OCI-M1 (cell line): ENCODE measurements at regions not wholly inside any gene's neighbourhood (a gene's known extent, or its start where the extent isn't known, plus 50 kb on each side); places are given as distances from the start of the nearest gene placed in this dataset.
"Not testable (repeated sequence)": the region's sequence is repeated elsewhere in the genome, so short reads cannot be mapped to it uniquely, and the experiment has no call there.

Source experiments
- DNase-seq: peaks from one replicate; lab custom pipeline; 2025; lab: John Stamatoyannopoulos, UW

DNA sequence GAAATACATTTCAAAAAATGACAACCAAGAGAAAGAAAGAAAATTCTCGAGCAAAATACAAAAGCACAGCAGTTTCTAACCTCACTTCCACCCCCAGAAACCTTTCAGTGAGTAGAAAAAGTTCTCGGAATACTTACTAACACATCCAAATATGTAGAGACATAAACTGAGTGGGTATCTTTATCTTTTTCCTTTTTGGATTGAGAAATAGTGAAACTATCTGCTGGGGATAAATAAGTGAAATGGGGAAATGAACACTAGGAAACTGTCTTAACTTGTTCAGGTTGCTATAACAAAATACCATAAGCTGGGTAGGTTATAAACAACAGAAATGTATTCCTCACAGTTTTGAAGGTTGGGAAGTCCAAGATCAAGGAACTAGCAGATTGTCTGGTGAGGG, 72.0 kb downstream of the VCAM1 start:
- DNase-seq = no peak

DNA sequence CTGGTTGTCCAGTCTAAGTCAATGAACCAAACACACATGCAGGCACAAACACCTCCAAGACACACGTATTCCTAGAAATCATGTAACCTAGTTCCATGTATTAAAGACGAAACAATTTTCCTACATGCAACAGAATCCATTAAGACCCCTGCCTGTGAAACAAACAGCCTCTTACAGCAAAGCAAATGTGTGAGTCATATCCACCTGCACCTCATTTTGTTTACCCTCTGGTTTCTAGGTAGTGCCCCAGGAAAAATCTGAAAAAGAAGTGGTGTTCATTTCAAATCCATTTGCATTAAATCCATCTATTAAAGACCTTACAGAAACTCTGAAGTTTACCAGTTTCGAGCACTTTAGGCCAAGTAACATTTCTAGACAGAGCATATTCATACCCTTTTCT, 74.1 kb downstream of the VCAM1 start:
- DNase-seq = no peak

- DNase-seq = no peak
Observed at GRCh38 chr1:100794748-100795645, 75.5 kb downstream of the VCAM1 start.

- no peak for DNase-seq
Observed at GRCh38 chr1:100795646-100795985, 76.1 kb downstream of the VCAM1 start.

DNA sequence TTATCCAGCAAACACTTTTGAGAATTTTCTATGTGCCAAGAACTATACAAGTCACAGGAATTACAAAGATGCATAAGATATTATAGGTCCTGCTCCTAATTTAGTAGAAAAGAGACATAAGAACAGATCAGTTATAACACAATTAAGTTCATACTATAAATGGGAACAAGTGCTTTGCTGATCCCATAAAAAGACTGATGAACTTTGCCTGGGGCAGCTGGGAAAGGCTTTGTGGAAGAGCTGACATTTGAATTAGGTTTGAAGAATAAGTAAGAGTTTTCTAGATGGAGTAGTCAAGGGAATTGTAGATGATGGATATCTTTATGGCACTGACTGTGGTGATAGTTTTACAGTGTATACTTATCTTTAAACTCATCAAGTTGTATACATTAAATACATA, 76.5 kb downstream of the VCAM1 start:
- DNase-seq = no peak

- DNase-seq = no peak
Observed at GRCh38 chr1:100799548-100799947, 80.0 kb downstream of the VCAM1 start.

DNA sequence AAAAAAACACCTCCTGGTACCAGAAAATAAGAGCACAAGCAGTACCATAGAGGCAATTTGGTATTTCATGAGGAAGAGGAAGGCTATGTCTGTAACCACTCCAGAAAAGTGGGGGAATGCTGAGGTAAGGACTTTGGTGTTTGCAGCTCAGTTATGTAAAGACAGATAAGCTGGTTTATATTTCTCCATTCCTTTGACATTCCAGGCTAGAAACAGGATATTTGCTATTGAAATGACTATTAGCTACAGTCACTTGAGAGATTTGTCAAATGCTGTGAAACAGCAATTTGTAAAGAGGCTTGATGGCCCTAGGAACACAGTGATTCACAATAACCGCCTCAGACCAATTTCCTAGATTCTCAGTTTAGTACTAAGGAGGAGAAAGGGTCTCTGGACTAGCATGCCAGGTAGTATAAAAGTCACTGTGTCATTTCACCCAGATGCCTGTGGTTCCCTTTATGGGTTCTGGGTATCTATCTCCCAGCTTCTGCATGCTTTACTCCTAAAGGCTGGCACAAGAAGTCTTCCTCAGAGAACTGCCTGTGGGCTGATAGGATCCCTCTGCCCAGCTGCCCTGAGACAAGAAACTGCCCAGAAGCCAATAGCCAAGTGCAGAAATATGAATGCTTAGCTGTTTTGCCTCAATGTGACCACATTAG, 80.5 kb downstream of the VCAM1 start:
- DNase-seq = no peak

- not testable (repeated sequence) for DNase-seq
Observed at GRCh38 chr1:100801256-100801655, 81.7 kb downstream of the VCAM1 start.

DNA sequence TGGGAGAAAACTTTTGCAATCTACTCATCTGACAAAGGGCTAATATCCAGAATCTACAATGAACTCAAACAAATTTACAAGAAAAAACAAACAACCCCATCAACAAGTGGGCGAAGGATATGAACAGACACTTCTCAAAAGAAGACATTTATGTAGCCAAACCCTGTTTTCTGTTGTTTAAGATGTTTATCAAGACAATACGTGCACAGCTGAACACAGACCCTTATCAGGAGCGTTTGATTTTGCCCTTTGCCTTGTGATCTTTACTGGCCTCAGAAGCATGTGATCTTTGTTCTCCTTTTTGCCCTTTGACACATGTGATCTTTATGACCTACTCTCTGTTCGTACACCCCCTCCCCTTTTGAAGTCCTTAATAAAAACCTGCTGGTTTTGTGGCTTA, 83.7 kb downstream of the VCAM1 start:
- DNase-seq = peak; percentile 55

DNA sequence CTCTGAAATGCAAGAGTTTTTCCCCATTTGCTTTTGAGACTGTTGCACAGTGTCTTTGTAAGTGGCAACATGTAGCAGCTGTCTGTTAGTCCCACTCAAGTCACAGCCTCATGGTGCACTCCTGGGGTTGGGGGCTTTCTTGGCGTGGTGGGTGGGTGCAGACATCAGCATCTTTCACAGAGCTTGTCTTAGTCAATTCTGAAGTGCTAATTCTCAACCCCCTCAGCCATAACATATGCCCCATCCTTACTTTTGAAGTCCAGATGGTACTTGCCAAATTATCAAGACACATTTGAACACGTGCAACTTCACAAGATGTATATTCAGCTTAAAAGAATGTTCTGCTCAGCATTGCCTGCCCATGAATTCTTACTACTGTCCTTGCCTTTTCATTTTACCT, 87.1 kb downstream of the VCAM1 start:
- DNase-seq = no peak

DNA sequence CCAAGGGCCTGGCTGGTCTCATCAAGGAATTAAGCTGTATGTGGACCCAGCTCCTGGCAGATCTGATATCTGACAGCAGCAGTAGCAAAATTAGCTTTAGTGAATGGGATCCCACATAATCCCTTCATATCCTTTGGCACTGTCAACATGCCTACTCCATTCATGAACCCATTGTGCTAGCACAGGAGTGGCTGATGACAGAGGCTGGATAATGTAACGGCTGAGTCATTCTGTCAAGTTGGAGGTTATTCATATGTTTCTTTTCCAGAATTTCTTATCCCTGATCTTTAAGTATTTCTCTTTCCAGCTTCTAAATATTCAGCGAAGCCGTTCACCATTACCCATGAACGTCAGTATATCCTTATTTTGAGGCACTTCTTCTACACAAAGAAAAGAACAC, 84.3 kb downstream of the EXTL2 start:
- no peak for DNase-seq

DNA sequence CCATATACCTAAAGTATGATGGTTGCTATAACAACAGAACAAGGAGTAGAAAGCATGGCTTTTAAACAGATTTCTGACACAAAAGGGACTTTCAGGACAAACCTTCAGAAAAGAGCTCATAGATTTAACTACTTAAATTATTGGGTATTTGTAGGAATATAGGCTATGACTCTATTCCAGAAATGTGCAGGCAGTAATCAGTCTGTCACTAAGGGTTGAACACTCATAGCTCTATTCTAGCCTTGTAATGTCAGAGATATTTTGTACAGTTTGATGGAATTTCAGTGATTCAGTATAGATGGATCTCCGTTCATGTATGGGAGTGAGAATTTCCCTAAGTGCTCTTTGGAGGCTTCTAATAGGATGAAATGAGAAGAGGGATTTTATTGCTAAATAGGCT, 82.8 kb downstream of the EXTL2 start:
- no peak for DNase-seq

- peak; percentile 88 for DNase-seq
Observed at GRCh38 chr1:100814938-100815337, 79.7 kb downstream of the EXTL2 start.

DNA sequence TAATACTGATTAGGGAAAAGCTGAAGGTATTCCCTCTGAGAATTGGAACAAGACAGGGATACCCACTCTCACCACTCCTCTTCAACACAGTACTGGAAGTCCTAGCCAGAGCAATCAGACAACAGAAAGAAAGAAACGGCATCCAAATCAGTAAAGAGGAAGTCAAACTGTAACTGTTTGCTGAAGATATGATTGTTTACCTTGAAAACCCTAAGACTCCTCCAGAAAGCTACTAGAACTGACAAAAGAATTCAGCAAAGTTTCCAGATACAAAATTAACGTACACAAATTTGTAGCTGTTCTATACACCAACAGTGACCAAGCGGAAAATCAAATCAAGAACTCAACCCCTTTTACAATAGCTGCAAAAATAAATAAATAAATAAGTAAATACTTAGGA, 78.6 kb downstream of the EXTL2 start:
- peak; percentile 88 for DNase-seq

DNA sequence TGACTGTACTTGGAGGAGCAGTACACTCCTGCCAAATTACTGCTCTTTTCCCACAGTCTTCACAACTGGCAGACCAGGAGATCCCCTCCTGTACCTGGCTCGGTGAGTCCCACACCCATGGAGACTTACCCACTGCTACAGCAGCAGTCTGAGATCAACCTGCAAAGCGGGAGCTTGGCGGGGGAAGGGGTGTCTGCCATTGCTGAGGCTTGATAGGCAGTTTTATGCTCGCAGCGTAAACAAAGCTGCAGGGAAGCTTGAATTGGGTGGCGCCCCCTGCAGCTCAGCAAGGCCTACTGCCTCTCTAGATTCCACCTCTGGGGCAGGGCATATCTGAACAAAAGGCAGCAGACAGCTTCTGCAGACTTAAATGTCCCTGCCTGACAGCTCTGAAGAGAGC, 74.4 kb downstream of the EXTL2 start:
- peak; percentile 24 for DNase-seq

DNA sequence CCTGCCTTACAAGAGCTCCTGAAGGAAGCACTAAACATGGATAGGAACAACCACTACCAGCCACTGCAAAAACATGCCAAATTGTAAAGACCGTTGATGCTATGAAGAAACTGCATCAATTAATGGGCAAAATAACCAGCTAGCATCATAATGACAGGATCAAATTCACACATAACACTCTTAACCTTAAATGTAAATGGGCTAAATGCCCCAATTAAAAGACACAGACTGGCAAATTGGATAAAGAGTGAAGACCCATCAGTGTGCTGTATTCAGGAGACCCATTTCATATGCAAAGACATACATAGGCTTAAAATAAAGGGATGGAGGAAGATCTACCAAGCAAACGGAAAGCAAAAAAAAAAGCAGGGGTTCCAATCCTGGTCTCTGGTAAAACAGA, 72.7 kb downstream of the EXTL2 start:
- DNase-seq = not testable (repeated sequence)
